ENCODE measurements at regions not wholly inside any gene's neighbourhood (a gene's known extent, or its start where the extent isn't known, plus 50 kb on each side); places are given as distances from the start of the nearest gene placed in this dataset.

- TF ChIP-seq, protein P1, sequence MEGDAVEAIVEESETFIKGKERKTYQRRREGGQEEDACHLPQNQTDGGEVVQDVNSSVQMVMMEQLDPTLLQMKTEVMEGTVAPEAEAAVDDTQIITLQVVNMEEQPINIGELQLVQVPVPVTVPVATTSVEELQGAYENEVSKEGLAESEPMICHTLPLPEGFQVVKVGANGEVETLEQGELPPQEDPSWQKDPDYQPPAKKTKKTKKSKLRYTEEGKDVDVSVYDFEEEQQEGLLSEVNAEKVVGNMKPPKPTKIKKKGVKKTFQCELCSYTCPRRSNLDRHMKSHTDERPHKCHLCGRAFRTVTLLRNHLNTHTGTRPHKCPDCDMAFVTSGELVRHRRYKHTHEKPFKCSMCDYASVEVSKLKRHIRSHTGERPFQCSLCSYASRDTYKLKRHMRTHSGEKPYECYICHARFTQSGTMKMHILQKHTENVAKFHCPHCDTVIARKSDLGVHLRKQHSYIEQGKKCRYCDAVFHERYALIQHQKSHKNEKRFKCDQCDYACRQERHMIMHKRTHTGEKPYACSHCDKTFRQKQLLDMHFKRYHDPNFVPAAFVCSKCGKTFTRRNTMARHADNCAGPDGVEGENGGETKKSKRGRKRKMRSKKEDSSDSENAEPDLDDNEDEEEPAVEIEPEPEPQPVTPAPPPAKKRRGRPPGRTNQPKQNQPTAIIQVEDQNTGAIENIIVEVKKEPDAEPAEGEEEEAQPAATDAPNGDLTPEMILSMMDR (conservative IDR thresholded peaks at IDR 0.05 in 1 of 2, IDR thresholded peaks at IDR 0.05 in 1 of 2; ENCODE audit: extremely low read depth in 1 of 2, insufficient read depth in 1 of 2, low read depth in 1 of 2, low read length in 2 of 2) = no peak
- TF ChIP-seq EZH2 (IDR thresholded peaks at IDR 0.05; ENCODE audit: borderline replicate concordance, low read length) = no peak
These were observed 193.4 kb upstream of the PKN2 start for GRCh38 chr1:88490676-88491075.
